Thyroid gland (tissue), 4 donors: ENCODE measurements at regions not wholly inside any gene's neighbourhood (a gene's known extent, or its start where the extent isn't known, plus 50 kb on each side); places are given as distances from the start of the nearest gene placed in this dataset.

Experiments used
- POLR2A ChIP-seq, 2 donors: fragments of 450-650 bp; IDR thresholded peaks; one replicate each; pipeline ENCODE4 v1.6.1; 2017; ENCODE audit warnings: antibody characterized with exemption in 2 of 2, mild to moderate bottlenecking in 2 of 2, moderate library complexity in 1 of 2
- TF ChIP-seq, protein P1 (sequence below), 6 experiments: fragments of 200-600 bp in 3 of 6; fragments of 450-650 bp in 3 of 6; sonication (generic) in 3 of 6; IDR thresholded peaks; one replicate each; pipeline ENCODE4 v1.5.1; 2016 to 2019; ENCODE audit warnings: antibody characterized with exemption in 6 of 6, mild to moderate bottlenecking in 2 of 6, inconsistent platforms in 1 of 6, moderate library complexity in 1 of 6

DNA sequence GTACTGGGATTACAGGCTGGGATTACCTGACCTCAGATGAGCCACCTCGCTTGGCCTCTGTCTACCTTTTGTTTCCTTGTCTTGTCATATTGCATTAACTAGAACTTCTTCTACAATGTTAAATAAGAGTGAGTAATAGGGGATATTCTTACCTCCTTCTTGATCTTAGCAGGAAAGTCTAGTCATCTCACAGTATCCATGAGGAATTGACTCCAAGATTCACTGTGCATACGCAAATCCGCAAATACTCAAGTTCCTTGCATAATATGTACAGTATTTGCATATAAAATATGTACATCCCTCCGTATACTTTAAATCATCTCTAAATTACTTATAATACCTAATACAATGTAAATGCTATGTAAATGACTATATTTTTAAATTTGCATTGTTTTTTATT lies 78.3 kb downstream of the POLR1D start:
- TF ChIP-seq, protein P1, sequence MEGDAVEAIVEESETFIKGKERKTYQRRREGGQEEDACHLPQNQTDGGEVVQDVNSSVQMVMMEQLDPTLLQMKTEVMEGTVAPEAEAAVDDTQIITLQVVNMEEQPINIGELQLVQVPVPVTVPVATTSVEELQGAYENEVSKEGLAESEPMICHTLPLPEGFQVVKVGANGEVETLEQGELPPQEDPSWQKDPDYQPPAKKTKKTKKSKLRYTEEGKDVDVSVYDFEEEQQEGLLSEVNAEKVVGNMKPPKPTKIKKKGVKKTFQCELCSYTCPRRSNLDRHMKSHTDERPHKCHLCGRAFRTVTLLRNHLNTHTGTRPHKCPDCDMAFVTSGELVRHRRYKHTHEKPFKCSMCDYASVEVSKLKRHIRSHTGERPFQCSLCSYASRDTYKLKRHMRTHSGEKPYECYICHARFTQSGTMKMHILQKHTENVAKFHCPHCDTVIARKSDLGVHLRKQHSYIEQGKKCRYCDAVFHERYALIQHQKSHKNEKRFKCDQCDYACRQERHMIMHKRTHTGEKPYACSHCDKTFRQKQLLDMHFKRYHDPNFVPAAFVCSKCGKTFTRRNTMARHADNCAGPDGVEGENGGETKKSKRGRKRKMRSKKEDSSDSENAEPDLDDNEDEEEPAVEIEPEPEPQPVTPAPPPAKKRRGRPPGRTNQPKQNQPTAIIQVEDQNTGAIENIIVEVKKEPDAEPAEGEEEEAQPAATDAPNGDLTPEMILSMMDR (IDR thresholded peaks at IDR 0.05), result no peak
- TF ChIP-seq POLR2A (IDR thresholded peaks at IDR 0.05), result no peak
